GM19372 (cell line): ENCODE measurements at regions not wholly inside any gene's neighbourhood (a gene's known extent, or its start where the extent isn't known, plus 50 kb on each side); places are given as distances from the start of the nearest gene placed in this dataset.

Source experiments
- ATAC-seq: cut with Tn5 transposase; IDR thresholded peaks from one replicate; pipeline ENCODE4 v1.9.1; 2021; ENCODE audit warnings: mild to moderate bottlenecking, low read depth, moderate library complexity; ENCODE audit not compliant: unreplicated experiment

DNA sequence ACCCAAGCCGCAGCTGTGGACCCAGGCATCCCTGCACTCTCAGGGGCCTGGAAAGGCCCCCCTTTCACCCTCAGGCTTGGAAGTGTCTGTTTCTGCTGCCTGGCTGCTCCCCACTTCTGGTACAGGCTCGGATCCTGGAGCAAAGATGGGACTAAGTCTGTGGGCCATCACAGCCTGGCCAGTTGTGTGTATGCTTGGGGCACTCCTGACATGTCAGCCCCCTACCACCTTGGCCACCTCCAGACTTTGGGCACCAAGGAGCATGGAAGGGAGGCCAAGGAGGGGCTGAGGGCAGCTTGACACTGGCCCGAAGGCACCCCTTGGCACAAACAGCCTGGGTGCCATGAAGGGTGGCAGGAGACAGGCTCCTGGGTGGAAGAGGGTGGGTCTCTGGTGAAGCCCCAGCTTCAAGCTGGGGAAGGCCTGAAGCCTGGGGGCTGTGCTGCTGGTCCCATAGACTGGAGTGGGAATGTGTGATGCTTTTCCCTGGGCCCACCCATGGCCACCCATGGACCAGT, 799.4 kb upstream of the AGA start:
- ATAC-seq, result no peak

GRCh38 chr4:178242655-178243054, 800.4 kb upstream of the AGA start:
- ATAC-seq, result no peak

DNA sequence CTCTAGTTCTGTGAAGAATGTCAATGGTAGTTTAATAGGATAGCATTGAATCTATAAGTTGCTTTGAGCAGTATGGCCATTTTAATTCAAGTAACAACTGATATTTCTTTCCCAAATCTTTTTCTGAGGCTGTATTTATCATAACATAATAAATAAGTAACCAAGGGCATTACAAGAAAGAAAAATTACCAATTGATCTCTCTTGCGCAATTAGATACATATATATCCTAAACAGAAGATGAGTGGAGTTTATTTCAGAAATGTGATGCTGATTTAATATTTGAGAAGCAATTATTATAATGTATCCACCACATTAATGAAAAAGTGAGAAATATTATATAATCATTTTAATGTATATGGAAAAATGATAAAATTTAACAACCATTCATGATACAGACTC, 802.5 kb upstream of the AGA start:
- no peak for ATAC-seq

- no peak for ATAC-seq
These were observed 812.9 kb upstream of the AGA start for GRCh38 chr4:178255172-178255571.

GRCh38 chr4:178258603-178259002, 816.4 kb upstream of the AGA start:
- ATAC-seq, result no peak

DNA sequence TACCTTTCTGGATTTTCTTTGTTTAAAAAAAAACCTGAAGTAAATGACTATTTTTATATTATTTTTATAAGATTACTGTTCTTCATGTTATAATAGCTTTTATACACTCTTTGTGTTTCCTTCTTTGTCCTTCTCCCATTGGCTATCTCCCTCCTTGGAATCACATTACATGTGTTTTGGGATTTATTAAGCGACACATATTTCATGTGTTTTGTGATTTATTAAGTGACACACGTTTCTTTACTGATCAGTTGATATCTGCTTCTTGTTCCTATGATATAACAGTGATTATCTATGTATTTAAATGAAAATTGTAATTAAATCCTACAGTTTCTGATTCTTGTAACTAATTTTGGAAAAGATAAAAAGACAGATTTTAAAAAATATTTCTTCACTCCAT, 817.3 kb upstream of the AGA start:
- ATAC-seq, result no peak

GRCh38 chr4:178264001-178264400, 821.8 kb upstream of the AGA start:
- no peak for ATAC-seq

DNA sequence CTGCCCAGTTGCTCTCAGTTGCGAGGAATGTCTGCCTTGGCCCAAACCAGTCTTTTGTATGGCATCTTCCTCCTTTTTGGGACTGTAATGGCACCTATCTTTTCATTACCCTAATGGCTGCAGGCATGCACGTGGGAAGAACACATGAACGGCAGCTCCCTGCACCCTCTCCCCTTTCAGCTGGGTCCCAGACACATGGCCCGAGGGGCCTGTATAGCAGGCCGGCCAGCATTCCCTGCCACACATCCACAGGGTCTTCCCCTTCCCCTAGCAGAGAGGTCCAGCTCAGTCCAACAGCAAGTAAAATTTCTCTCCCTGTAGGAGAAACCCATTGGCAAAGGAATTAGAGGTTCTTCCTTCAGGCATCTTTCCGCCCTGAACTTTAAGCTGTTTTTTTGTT, 829.1 kb upstream of the AGA start:
- no peak for ATAC-seq

DNA sequence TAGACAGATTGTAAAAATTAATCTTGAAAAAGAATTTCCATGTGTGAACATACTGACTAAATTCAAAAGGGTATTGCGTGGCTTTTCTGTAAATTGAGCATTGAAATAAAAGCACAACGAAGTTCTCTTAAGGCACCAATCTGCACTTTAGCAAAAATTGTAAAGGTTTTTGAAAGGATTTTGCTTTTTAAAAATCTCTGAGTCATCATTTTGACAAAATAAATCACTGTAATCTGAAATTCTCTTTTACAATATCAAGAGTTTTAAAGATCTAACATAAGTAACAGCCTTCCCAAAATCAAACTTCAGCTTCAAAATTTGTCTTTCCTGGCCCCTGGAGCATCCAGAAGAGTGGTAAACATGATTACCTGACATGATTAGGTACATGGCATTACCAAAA, 830.9 kb upstream of the AGA start:
- ATAC-seq, result no peak

- ATAC-seq, result no peak
These were observed 833.6 kb upstream of the AGA start for GRCh38 chr4:178275671-178276360.

DNA sequence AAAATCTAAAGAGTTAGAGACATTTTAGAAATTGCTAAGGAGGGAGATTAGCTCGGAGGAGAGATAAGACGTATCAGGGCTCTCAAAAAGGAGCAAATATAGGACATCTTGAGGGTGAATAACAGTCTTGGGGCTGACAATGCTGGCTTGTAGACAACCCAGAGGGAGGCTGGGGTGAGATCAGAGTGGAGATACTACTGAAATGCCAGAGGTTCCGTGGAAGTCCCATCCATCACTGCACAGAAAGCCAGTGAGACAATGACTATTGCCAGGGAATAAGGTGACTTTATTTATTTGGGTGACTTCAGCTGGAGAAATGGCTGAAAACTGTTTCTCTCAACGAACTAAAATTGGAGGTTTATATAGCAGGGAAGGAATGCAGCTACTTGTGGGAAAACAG, 838.1 kb upstream of the AGA start:
- ATAC-seq, result no peak

DNA sequence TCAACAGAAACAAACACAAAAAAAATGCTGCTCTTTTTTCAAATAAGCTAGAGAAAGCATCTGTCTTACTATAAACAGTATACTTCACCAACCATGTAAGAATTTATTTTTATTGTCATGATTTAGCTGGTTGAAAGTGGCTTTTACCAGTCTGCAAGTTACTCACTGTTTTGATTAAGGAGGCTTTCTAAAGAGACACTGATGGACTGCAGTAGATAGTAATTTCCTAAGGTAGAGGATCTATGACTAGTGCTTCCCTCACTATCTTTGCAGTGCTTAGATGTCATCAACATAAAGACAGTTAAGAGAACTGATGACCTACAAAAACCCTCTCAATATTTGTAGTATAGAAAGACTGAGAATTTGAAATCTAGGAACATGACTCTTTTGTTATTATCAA, 846.2 kb upstream of the AGA start:
- ATAC-seq, result no peak

DNA sequence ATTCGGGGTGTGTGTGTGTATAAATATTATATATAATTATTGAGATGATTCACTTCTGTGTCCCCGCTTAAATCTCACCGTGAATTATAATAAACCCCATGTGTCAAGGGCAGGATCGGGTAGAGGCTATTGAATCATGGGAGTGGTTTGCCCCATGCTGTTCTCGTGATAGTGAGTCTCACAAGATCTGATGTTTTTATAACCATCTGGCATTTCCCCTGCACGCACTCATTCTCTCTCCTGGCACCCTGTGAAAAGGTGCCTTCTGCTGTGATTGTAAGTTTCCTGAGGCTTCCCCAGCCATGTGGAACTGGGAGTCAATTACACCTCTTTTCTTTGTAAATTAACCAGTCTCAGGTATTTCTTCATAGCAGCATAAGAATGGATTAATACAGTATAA, 851.4 kb upstream of the AGA start:
- ATAC-seq, result no peak

GRCh38 chr4:178296669-178297068, 854.4 kb upstream of the AGA start:
- no peak for ATAC-seq

GRCh38 chr4:178306565-178306964, 864.3 kb upstream of the AGA start:
- ATAC-seq, result no peak

DNA sequence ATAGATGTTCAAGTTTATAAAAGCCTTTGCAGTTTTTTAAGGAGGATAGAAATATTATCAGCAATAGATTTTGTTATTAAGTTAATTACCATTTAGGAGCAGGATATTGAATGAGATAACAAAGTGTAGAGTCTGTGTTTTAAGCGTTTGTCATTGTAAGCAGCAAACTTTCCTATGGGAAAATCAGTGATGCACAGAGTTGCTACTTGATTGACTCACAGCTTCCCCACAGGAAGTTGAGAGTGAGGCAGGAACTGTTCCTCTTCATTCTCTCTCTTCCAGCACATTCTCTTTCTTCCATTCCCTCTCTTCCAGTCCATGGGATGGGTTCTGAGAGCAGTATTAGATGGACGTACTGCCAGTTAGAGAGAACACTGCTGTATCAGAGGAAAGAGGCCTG, 867.7 kb upstream of the AGA start:
- no peak for ATAC-seq

DNA sequence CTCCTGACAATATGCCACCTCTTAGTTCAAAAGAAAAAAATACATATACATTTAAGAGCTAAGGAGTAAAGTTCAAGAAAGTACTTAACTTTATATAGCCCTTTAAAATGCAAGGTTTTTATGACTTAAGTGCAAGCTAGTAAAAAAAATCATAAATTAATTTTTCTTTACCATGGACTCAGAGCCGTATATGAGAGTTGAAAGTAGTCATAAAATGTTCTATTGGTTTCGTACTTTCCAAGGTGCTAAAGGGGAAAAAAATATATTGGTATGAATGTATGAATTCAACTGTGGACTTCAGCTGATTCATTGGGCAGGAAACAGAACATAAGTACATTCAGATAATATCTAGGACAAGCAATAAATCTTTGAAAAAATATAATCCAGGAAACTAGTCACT, 869.8 kb upstream of the AGA start:
- ATAC-seq, result no peak

DNA sequence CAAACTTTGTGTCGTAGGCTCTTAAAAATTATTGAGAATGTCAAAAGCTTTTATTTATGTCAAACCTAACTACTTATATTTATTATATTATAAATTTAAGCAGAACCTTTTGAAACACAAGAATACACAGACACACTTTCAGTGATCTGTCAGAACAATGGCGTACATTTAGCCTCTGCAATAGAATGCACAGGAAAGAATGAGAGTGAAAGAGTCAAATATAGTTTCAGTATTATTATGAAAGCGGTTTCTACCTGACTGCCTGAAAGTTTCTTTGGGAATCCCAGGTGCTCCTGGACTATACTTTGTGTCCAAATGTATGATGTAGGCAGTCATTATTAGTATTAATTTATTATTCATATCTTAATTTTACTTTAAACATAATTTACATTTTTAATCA, 872.0 kb upstream of the AGA start:
- ATAC-seq, result no peak

DNA sequence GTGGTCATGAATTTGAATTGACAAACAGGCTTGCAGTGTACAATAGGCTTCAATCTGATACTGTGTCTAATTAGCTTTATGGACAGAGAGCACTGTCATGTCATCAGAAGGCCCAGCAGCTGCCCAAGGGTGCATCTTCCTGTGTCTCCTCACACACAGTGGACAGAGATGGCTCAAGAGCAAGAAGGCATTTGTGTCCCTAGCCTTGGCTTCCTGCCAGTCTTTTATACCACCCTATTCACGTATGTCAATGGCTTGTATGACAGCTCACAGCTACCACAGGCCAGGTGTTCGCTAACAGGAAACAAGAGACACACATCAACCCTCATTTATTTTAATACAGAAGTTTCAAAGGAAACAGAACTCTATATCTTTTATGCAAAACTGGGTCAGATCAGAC, 874.0 kb upstream of the AGA start:
- no peak for ATAC-seq

- no peak for ATAC-seq
These were observed 877.8 kb upstream of the AGA start for GRCh38 chr4:178320003-178320402.

DNA sequence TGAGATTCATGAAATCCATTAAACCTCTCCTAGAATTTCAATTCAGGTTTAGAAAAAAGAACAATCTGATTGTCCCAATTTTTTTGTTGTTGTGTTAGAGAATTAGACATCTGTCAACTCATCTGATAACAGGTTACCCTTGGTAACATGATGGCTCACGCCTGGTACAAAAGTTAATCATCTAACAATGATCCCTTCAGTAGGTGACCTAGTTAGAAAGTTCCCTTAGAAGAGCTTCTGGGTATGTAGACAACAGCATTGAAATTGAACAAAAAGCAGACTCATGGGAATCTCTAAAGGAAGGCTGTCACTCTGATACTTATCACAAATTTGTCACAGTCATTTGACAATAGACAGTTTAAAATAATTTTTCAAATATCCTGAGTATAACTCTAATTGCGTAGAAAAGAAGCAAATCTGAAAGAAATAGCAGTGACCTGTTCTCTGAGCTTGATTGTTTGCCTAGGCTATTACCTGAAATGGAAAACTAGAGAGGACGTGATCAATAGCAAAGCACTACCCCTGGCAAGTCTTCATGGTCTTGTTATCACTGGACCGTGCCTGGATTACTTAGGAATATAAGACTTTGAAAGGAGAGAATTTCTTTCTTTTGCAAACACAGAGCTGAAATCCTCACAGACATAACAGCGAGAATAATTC, 880.4 kb upstream of the AGA start:
- ATAC-seq, result no peak

DNA sequence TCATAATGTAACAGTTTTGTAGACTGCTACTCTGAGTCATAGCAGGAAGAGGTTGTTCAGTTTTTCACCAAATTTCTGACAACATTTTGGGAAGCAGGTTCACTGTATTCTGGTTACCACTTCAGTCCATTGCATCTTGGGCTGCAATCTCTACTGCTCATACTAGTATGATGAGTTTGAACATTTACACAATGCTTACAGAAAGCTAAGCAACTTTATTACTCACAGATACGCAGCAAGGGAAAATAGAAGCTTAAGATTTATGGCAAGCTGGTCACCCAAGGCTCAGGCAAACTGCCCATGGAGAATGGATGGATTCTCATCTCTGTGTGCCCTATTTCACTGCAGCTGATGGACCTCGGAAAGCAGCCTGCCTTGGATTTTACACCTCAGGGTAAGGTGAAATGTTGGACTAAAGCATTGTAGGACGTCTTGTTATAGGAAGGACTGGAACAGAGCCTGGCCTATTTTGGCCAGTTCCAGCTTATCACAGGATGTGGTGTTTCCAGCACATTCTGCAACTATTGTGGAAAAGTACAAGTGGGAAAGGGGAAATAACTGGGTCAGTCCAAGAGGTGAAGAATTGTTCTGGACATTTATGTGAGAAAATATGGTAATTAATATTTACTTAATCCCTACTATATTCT, 887.1 kb upstream of the AGA start:
- no peak for ATAC-seq
